ENCODE measurements at regions not wholly inside any gene's neighbourhood (a gene's known extent, or its start where the extent isn't known, plus 50 kb on each side); places are given as distances from the start of the nearest gene placed in this dataset.

GRCh38 chr3:5270666-5271371, 83.3 kb downstream of the EDEM1 start:
- CTCF ChIA-PET, result no interaction called here
- no peak overlapping the region for H3K4me3 ChIP-seq (ENCODE audit: low read length)
- no peak for DNase-seq
- Mint-ChIP-seq H3K9me3 (no peaks in the 10 kb centered on the region), H3K4me1 (no peaks in the 10 kb centered on the region), H3K27ac (peak overlapping the region in 1 of 8 donors; percentile 16), H3K27me3 (peaks cover 0 to 4% of the 10 kb centered on the region in 2 donors), H3K36me3 (no peaks in the 10 kb centered on the region), H3K4me3 (no peak overlapping the region)
- H3K27me3 ChIP-seq (ENCODE audit: insufficient read depth, low read length, poor library complexity, severe bottlenecking), result peaks cover 3% of the 10 kb centered on the region
- H3K27ac ChIP-seq (ENCODE audit: low read depth, low read length), result no peak overlapping the region
- H3K4me1 ChIP-seq (ENCODE audit: insufficient read depth, low read length), result no peaks in the 10 kb centered on the region
- POLR2A ChIA-PET, result no interaction called here
- H3K36me3 ChIP-seq (ENCODE audit: insufficient read depth, low read length), result no peaks in the 10 kb centered on the region
- H3K9me3 ChIP-seq (ENCODE audit: low read length), result no peaks in the 10 kb centered on the region

- POLR2A ChIA-PET, result no interaction called here
- Mint-ChIP-seq H3K4me1 (no peaks in the 10 kb centered on the region), H3K4me3 (no peak overlapping the region), H3K36me3 (no peaks in the 10 kb centered on the region), H3K27me3 (peaks cover 0 to 4% of the 10 kb centered on the region in 2 donors), H3K9me3 (no peaks in the 10 kb centered on the region), H3K27ac (no peak overlapping the region)
- H3K4me1 ChIP-seq (ENCODE audit: insufficient read depth, low read length), result no peaks in the 10 kb centered on the region
- no peak overlapping the region for H3K27ac ChIP-seq (ENCODE audit: low read depth, low read length)
- H3K9me3 ChIP-seq (ENCODE audit: low read length), result no peaks in the 10 kb centered on the region
- H3K4me3 ChIP-seq (ENCODE audit: low read length), result no peak overlapping the region
- DNase-seq, result no peak
- peaks cover 3% of the 10 kb centered on the region for H3K27me3 ChIP-seq (ENCODE audit: insufficient read depth, low read length, poor library complexity, severe bottlenecking)
- CTCF ChIA-PET, result no interaction called here
- H3K36me3 ChIP-seq (ENCODE audit: insufficient read depth, low read length), result no peaks in the 10 kb centered on the region
Measured at GRCh38 chr3:5271372-5271683, 83.8 kb downstream of the EDEM1 start.

GRCh38 chr3:5272387-5272786, 84.9 kb downstream of the EDEM1 start:
- Mint-ChIP-seq H3K36me3 (no peaks in the 10 kb centered on the region), H3K4me1 (no peaks in the 10 kb centered on the region), H3K4me3 (no peak overlapping the region), H3K27me3 (peaks cover 0 to 9% of the 10 kb centered on the region in 2 donors), H3K27ac (no peak overlapping the region), H3K9me3 (no peaks in the 10 kb centered on the region)
- DNase-seq, result no peak
- ChIA-PET POLR2A (interaction anchor here (0.7 kb wide), 1 partner anchor 105 kb away, joined by 4 read pairs; no protein-coding TSS in a partner anchor), CTCF (no interaction called here)
- no peaks in the 10 kb centered on the region for H3K4me1 ChIP-seq (ENCODE audit: insufficient read depth, low read length)
- H3K9me3 ChIP-seq (ENCODE audit: low read length), result no peaks in the 10 kb centered on the region
- H3K27me3 ChIP-seq (ENCODE audit: insufficient read depth, low read length, poor library complexity, severe bottlenecking), result peaks cover 3% of the 10 kb centered on the region
- no peak overlapping the region for H3K27ac ChIP-seq (ENCODE audit: low read depth, low read length)
- H3K36me3 ChIP-seq (ENCODE audit: insufficient read depth, low read length), result no peaks in the 10 kb centered on the region
- H3K4me3 ChIP-seq (ENCODE audit: low read length), result no peak overlapping the region

- H3K36me3 ChIP-seq (ENCODE audit: insufficient read depth, low read length), result no peaks in the 10 kb centered on the region
- Mint-ChIP-seq H3K27ac (no peak overlapping the region), H3K27me3 (peaks cover 1 to 8% of the 10 kb centered on the region in 2 donors), H3K36me3 (peaks cover 0 to 1% (median 0%) of the 10 kb centered on the region in 3 donors), H3K9me3 (peaks cover 0 to under 1% (median 0%) of the 10 kb centered on the region in 5 donors), H3K4me1 (no peaks in the 10 kb centered on the region), H3K4me3 (no peak overlapping the region)
- H3K4me3 ChIP-seq (ENCODE audit: low read length), result no peak overlapping the region
- no peak for DNase-seq
- peaks cover 3% of the 10 kb centered on the region for H3K27me3 ChIP-seq (ENCODE audit: insufficient read depth, low read length, poor library complexity, severe bottlenecking)
- no peaks in the 10 kb centered on the region for H3K9me3 ChIP-seq (ENCODE audit: low read length)
- ChIA-PET CTCF (no interaction called here), POLR2A (no interaction called here)
- H3K4me1 ChIP-seq (ENCODE audit: insufficient read depth, low read length), result no peaks in the 10 kb centered on the region
- no peak overlapping the region for H3K27ac ChIP-seq (ENCODE audit: low read depth, low read length)
Measured at GRCh38 chr3:5274091-5274490, 86.6 kb downstream of the EDEM1 start.

- peaks cover 5 to 11% of the 10 kb centered on the region in 2 donors for H3K27me3 Mint-ChIP-seq
- no peak for DNase-seq
- no peak overlapping the region for H3K27ac ChIP-seq (ENCODE audit: low read depth, low read length)
- H3K4me3 Mint-ChIP-seq, result no peak overlapping the region
- peaks cover 0 to 5% (median 2%) of the 10 kb centered on the region in 3 donors for H3K36me3 Mint-ChIP-seq
- H3K36me3 ChIP-seq (ENCODE audit: insufficient read depth, low read length), result no peaks in the 10 kb centered on the region
- CTCF ChIA-PET, result no interaction called here
- peaks cover 3% of the 10 kb centered on the region for H3K27me3 ChIP-seq (ENCODE audit: insufficient read depth, low read length, poor library complexity, severe bottlenecking)
- H3K4me3 ChIP-seq (ENCODE audit: low read length), result no peak overlapping the region
- POLR2A ChIA-PET, result no interaction called here
- H3K9me3 Mint-ChIP-seq, result peaks cover 2 to 10% (median 5%) of the 10 kb centered on the region in 5 donors
- H3K9me3 ChIP-seq (ENCODE audit: low read length), result no peaks in the 10 kb centered on the region
- no peaks in the 10 kb centered on the region for H3K4me1 ChIP-seq (ENCODE audit: insufficient read depth, low read length)
- H3K27ac Mint-ChIP-seq, result no peak overlapping the region
- H3K4me1 Mint-ChIP-seq, result no peaks in the 10 kb centered on the region
Measured at GRCh38 chr3:5275529-5275928, 88.0 kb downstream of the EDEM1 start.

GRCh38 chr3:5276934-5277333, 89.4 kb downstream of the EDEM1 start:
- H3K4me1 ChIP-seq (ENCODE audit: insufficient read depth, low read length), result no peaks in the 10 kb centered on the region
- Mint-ChIP-seq H3K27ac (no peak overlapping the region), H3K27me3 (peaks cover 5 to 11% of the 10 kb centered on the region in 2 donors), H3K36me3 (peaks cover 0 to 13% (median 2%) of the 10 kb centered on the region in 3 donors), H3K4me1 (no peaks in the 10 kb centered on the region), H3K4me3 (peak overlapping the region in 2 of 7 donors; percentile 2 to 14), H3K9me3 (peaks cover 4 to 19% (median 17%) of the 10 kb centered on the region in 5 donors)
- ChIA-PET POLR2A (no interaction called here), CTCF (no interaction called here)
- H3K27ac ChIP-seq (ENCODE audit: low read depth, low read length), result no peak overlapping the region
- no peaks in the 10 kb centered on the region for H3K36me3 ChIP-seq (ENCODE audit: insufficient read depth, low read length)
- H3K9me3 ChIP-seq (ENCODE audit: low read length), result no peaks in the 10 kb centered on the region
- no peak overlapping the region for H3K4me3 ChIP-seq (ENCODE audit: low read length)
- peaks cover 3% of the 10 kb centered on the region for H3K27me3 ChIP-seq (ENCODE audit: insufficient read depth, low read length, poor library complexity, severe bottlenecking)
- DNase-seq, result no peak

GRCh38 chr3:5277612-5278236, 90.2 kb downstream of the EDEM1 start:
- no peak overlapping the region for H3K4me3 ChIP-seq (ENCODE audit: low read length)
- H3K27me3 Mint-ChIP-seq, result peaks cover 5 to 11% of the 10 kb centered on the region in 2 donors
- DNase-seq, result no peak
- H3K27ac ChIP-seq (ENCODE audit: low read depth, low read length), result no peak overlapping the region
- no peaks in the 10 kb centered on the region for H3K4me1 Mint-ChIP-seq
- ChIA-PET POLR2A (no interaction called here), CTCF (no interaction called here)
- no peaks in the 10 kb centered on the region for H3K4me1 ChIP-seq (ENCODE audit: insufficient read depth, low read length)
- H3K27ac Mint-ChIP-seq, result no peak overlapping the region
- H3K4me3 Mint-ChIP-seq, result no peak overlapping the region
- peaks cover 4 to 25% (median 22%) of the 10 kb centered on the region in 5 donors for H3K9me3 Mint-ChIP-seq
- H3K27me3 ChIP-seq (ENCODE audit: insufficient read depth, low read length, poor library complexity, severe bottlenecking), result peaks cover 3% of the 10 kb centered on the region
- H3K9me3 ChIP-seq (ENCODE audit: low read length), result no peaks in the 10 kb centered on the region
- no peaks in the 10 kb centered on the region for H3K36me3 ChIP-seq (ENCODE audit: insufficient read depth, low read length)
- peaks cover 0 to 14% (median 2%) of the 10 kb centered on the region in 3 donors for H3K36me3 Mint-ChIP-seq

GRCh38 chr3:5278666-5279065, 91.2 kb downstream of the EDEM1 start:
- POLR2A ChIA-PET, result no interaction called here
- Histone ChIP-seq H3K4me3 (ENCODE audit: low read length) (no peak overlapping the region), H3K27me3 (ENCODE audit: insufficient read depth, low read length, poor library complexity, severe bottlenecking) (peaks cover 3% of the 10 kb centered on the region), H3K27ac (ENCODE audit: low read depth, low read length) (no peak overlapping the region), H3K4me1 (ENCODE audit: insufficient read depth, low read length) (no peaks in the 10 kb centered on the region), H3K9me3 (ENCODE audit: low read length) (no peaks in the 10 kb centered on the region), H3K36me3 (ENCODE audit: insufficient read depth, low read length) (no peaks in the 10 kb centered on the region)
- H3K27me3 Mint-ChIP-seq, result peaks cover 5 to 11% of the 10 kb centered on the region in 2 donors
- H3K4me3 Mint-ChIP-seq, result no peak overlapping the region
- no peak overlapping the region for H3K27ac Mint-ChIP-seq
- CTCF ChIA-PET, result no interaction called here
- H3K36me3 Mint-ChIP-seq, result peaks cover 0 to 14% (median 2%) of the 10 kb centered on the region in 3 donors
- no peak for DNase-seq
- H3K9me3 Mint-ChIP-seq, result peaks cover 4 to 26% (median 22%) of the 10 kb centered on the region in 5 donors
- H3K4me1 Mint-ChIP-seq, result no peaks in the 10 kb centered on the region
